K562 (cell line): ENCODE measurements at regions not wholly inside any gene's neighbourhood (a gene's known extent, or its start where the extent isn't known, plus 50 kb on each side); places are given as distances from the start of the nearest gene placed in this dataset.

Experiments used
- CEBPB ChIP-seq: fragments of 450-650 bp; IDR thresholded peaks from 2 replicates; pipeline ENCODE4 v1.6.1; 2016; ENCODE audit warnings: missing genetic modification characterization, missing compliant biosample characterization
- DPF2 ChIP-seq: fragments of 450-650 bp; IDR thresholded peaks from 2 replicates; pipeline ENCODE4 v1.6.1; 2016
- ELF2 ChIP-seq: fragments of 250-450 bp; sonication (Bioruptor Pico); IDR thresholded peaks from 2 replicates; pipeline ENCODE4 v1.5.0; 2021; ENCODE audit warnings: mild to moderate bottlenecking
- EP300 ChIP-seq: IDR thresholded peaks from 2 replicates; pipeline ENCODE4 v1.6.1; 2012; ENCODE audit warnings: low read length, improper control_type of control experiment
- GTF2B ChIP-seq: IDR thresholded peaks from 2 replicates; pipeline ENCODE4 v1.6.1; 2011; ENCODE audit not compliant: insufficient read length; ENCODE audit errors: extremely low read depth
- GTF2E2 ChIP-seq: fragments of 200-800 bp; sonication (Bioruptor generic); IDR thresholded peaks from 2 replicates; pipeline ENCODE4 v1.6.1; 2016; ENCODE audit warnings: missing genetic modification characterization, missing compliant biosample characterization
- JUN ChIP-seq, 2 experiments: sonication (generic) in 1 of 2; formaldehyde crosslinking in 1 of 2; IDR thresholded peaks; 2 replicates each; pipeline versions ENCODE4 v1.6.1 to v1.8.0; 2012 to 2022; ENCODE audit warnings: borderline replicate concordance in 2 of 2, mild to moderate bottlenecking in 2 of 2, improper control_type of control experiment in 1 of 2, low read depth in 1 of 2, low read length in 1 of 2, missing genetic modification reagents in 1 of 2
- JUNB ChIP-seq: fragments of 450-650 bp; formaldehyde crosslinking; conservative IDR thresholded peaks from 2 replicates; pipeline ENCODE4 v1.4.0; 2020; ENCODE audit warnings: mild to moderate bottlenecking
- KLF10 ChIP-seq: fragments of 250-450 bp; sonication (Bioruptor Pico); IDR thresholded peaks from 2 replicates; pipeline ENCODE4 v1.6.1; 2021; ENCODE audit warnings: matching md5 sums
- NEUROD1 ChIP-seq: fragments of 150-350 bp; IDR thresholded peaks from 2 replicates; pipeline ENCODE4 v1.6.1; 2014; ENCODE audit warnings: borderline replicate concordance, low read length, low read depth; ENCODE audit not compliant: partially characterized antibody
- NR3C1 ChIP-seq: sonication (generic); formaldehyde crosslinking; IDR thresholded peaks from 2 replicates; pipeline ENCODE4 v1.8.1; 2022; ENCODE audit warnings: missing genetic modification reagents
- PRDM10 ChIP-seq: fragments of 450-650 bp; IDR thresholded peaks from 2 replicates; pipeline ENCODE4 v1.6.1; 2018; ENCODE audit not compliant: partially characterized antibody
- RBM39 ChIP-seq: fragments of 200-400 bp; formaldehyde crosslinking; optimal IDR thresholded peaks from 2 replicates; pipeline ENCODE3; 2018; ENCODE audit warnings: low read depth, low read length
- RCOR1 ChIP-seq, 2 experiments: IDR thresholded peaks; 2 replicates each; pipeline ENCODE4 v1.6.1; 2012; ENCODE audit warnings: low read depth in 2 of 2, low read length in 2 of 2, borderline replicate concordance in 1 of 2, improper control_type of control experiment in 1 of 2
- SMAD4 ChIP-seq: fragments of 250-450 bp; sonication (Bioruptor Pico); conservative IDR thresholded peaks from 2 replicates; pipeline ENCODE4 v1.8.0; 2021; ENCODE audit warnings: inconsistent platforms, mild to moderate bottlenecking, moderate library complexity
- SREBF2 ChIP-seq: sonication (generic); formaldehyde crosslinking; IDR thresholded peaks from 2 replicates; pipeline ENCODE4 v1.4.0; 2020; ENCODE audit warnings: mild to moderate bottlenecking, missing genetic modification reagents
- TCFL5 ChIP-seq: fragments of 250-450 bp; sonication (Bioruptor Pico); conservative IDR thresholded peaks from 2 replicates; pipeline ENCODE4 v1.6.1; 2021; ENCODE audit warnings: mild to moderate bottlenecking, moderate library complexity, matching md5 sums
- ZBTB2 ChIP-seq: fragments of 450-650 bp; IDR thresholded peaks from 2 replicates; pipeline ENCODE4 v1.6.1; 2016; ENCODE audit warnings: antibody characterized with exemption
- ZBTB43 ChIP-seq: sonication (generic); formaldehyde crosslinking; IDR thresholded peaks from 2 replicates; pipeline ENCODE4 v1.8.0; 2023; ENCODE audit warnings: mild to moderate bottlenecking, missing genetic modification reagents
- ZNF146 ChIP-seq: IDR thresholded peaks from one replicate; pipeline ENCODE4 v1.6.1; 2018; ENCODE audit warnings: missing compliant biosample characterization; ENCODE audit not compliant: unreplicated experiment
- ZNF408 ChIP-seq: fragments of 250-450 bp; sonication (Bioruptor Pico); IDR thresholded peaks from 2 replicates; pipeline ENCODE4 v1.4.0; 2020; ENCODE audit warnings: low read depth, mild to moderate bottlenecking, moderate library complexity

- TF ChIP-seq ZBTB2 (no peak; the same call in 1 of the 2 replicates), DPF2 (peak; percentile 77), NR3C1 (no peak), NEUROD1 (no peak), CEBPB (tag) (peak; percentile 89), SMAD4 (CRISPR knock-in tag) (peak; percentile 87), ZNF146 (CRISPR knock-in tag) (no peak), EP300 (peak; percentile 87), JUNB (CRISPR knock-in tag) (no peak), PRDM10 (peak; percentile 31), SREBF2 (CRISPR knock-in tag) (no peak), ELF2 (CRISPR knock-in tag) (no peak), JUN (IDR thresholded peaks at IDR 0.05; ENCODE audit: borderline replicate concordance, low read depth, low read length) (peak; percentile 73; the same call in 1 of the 2 replicates), JUN (CRISPR knock-in tag; IDR thresholded peaks at IDR 0.05; ENCODE audit: borderline replicate concordance) (no peak), TCFL5 (CRISPR knock-in tag) (no peak), RBM39 (no peak), KLF10 (CRISPR knock-in tag) (no peak), GTF2E2 (tag) (peak; percentile 63; the same call in 1 of the 2 replicates), RCOR1 (IDR thresholded peaks at IDR 0.05; ENCODE audit: borderline replicate concordance in 1 of 2, low read depth in 2 of 2, low read length in 2 of 2) (peak in 1 of 2 experiments; percentile 53; a peak in 2 of 4 replicates), ZNF408 (CRISPR knock-in tag) (no peak), ZBTB43 (CRISPR knock-in tag) (no peak), GTF2B (peak; percentile 17)
Observed at GRCh38 chr7:18177815-18178660, 150.4 kb upstream of the PRPS1L1 start (continued).
